Ascending aorta (tissue), 2 donors: ENCODE measurements at regions not wholly inside any gene's neighbourhood (a gene's known extent, or its start where the extent isn't known, plus 50 kb on each side); places are given as distances from the start of the nearest gene placed in this dataset.

ENCODE experiments used
- DNase-seq, 2 donors: peaks; one replicate each; pipeline ENCODE4 v3.0.0-alpha.2; 2019; ENCODE audit warnings: low spot score in 2 of 2
- H3K27ac ChIP-seq, 2 donors: fragments of 200-600 bp; sonication (generic); one replicate each; pipeline ENCODE4 v1.5.1; 2016 to 2017; ENCODE audit warnings: mild to moderate bottlenecking in 1 of 2
- H3K27me3 ChIP-seq: fragments of 200-600 bp; sonication (generic); one replicate; pipeline ENCODE4 v1.5.1; 2017
- H3K36me3 ChIP-seq, 2 donors: fragments of 200-600 bp; sonication (generic); one replicate each; pipeline ENCODE4 v1.5.1; 2016
- H3K4me1 ChIP-seq, 2 donors: fragments of 200-600 bp; sonication (generic); one replicate each; pipeline ENCODE4 v1.5.1; 2016 to 2017; ENCODE audit warnings: mild to moderate bottlenecking in 1 of 2
- H3K4me3 ChIP-seq, 2 donors: fragments of 200-600 bp; sonication (generic); one replicate each; pipeline ENCODE4 v1.5.1; 2016 to 2017; ENCODE audit warnings: mild to moderate bottlenecking in 1 of 2
- H3K9me3 ChIP-seq, 2 donors: fragments of 200-600 bp; sonication (generic); one replicate each; pipeline ENCODE4 v1.5.1; 2016
- CTCF ChIP-seq, 3 experiments: fragments of 200-600 bp in 2 of 3; fragments of 450-650 bp in 1 of 3; sonication (generic) in 2 of 3; IDR thresholded peaks; one replicate each; pipeline ENCODE4 v1.5.1; 2016 to 2019; ENCODE audit warnings: antibody characterized with exemption in 3 of 3, mild to moderate bottlenecking in 1 of 3, moderate library complexity in 1 of 3
- intact Hi-C: fragments of 100-400 bp; cut with DNase I; formaldehyde crosslinking; loops from one replicate; pipeline ENCODE4 v1.15.1; 2023

DNA sequence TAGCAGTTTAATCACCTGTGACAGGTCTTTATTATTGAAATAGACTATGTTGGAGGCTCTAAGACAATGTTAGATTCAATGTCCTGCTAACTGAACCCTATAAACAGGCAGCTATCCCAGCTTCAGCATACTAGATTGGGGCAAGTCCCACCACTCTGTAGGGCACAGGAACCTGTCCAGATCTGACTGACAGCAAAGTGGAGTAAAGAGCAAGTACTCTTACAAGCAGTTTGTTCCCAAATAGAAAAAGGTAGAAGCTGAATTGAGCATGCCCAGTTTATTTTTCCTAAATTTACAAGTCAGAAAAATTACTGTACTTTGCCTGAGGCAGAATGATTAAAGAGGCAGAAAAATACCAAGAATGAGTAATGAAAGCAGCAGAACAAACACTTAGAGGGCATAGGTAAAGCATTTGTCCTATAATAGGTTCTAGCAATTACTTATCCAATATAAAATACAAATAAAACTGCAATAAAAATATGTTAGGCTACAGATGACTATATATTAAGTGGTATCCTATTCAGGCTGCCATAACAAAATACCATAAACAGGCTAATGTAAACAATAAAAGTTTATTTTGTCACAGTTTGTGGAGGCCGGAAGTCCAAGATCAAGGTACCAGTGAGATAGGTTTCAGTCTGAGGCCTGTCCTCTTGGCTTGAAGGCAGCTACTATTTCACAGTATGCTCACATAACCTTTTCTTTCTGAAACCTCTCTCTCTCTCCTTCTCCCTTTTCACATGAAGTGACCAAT lies 868.2 kb downstream of the C12orf50 start:
- H3K27ac ChIP-seq = no peak overlapping the region
- intact Hi-C loops = no loop called here
- H3K4me1 ChIP-seq = no peaks in the 10 kb centered on the region
- no peaks in the 10 kb centered on the region for H3K27me3 ChIP-seq
- DNase-seq = no peak
- H3K36me3 ChIP-seq = no peaks in the 10 kb centered on the region
- H3K4me3 ChIP-seq = no peak overlapping the region
- TF ChIP-seq CTCF (IDR thresholded peaks at IDR 0.05) = no peak
- no peaks in the 10 kb centered on the region for H3K9me3 ChIP-seq

DNA sequence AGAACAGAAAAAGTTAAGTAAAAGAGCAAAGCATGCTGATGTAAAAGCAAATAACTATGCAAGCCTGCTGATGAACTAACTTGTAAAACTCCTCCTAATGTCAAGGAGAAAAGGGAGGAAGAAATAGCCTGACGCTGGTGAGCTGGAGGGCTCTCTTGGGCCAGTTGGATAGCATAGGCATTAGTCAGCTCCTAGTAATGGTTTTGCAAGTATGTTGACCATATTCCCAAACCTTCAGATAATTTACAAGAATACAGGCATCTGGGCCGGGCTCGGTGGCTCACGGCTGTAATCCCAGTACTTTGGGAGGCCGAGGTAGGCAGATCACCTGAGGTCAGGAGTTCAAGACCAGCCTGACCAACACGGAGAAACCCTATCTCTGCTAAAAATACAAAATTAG lies 871.4 kb downstream of the C12orf50 start:
- Histone ChIP-seq H3K4me1 (no peaks in the 10 kb centered on the region), H3K27ac (no peak overlapping the region), H3K9me3 (no peaks in the 10 kb centered on the region), H3K27me3 (no peaks in the 10 kb centered on the region), H3K36me3 (no peaks in the 10 kb centered on the region), H3K4me3 (no peak overlapping the region)
- DNase-seq = peak in 1 of 2 donors; percentile 65
- no peak for TF ChIP-seq CTCF (IDR thresholded peaks at IDR 0.05)
- intact Hi-C loops = no loop called here

GRCh38 chr12:87155621-87156020 lies 873.6 kb downstream of the C12orf50 start:
- TF ChIP-seq CTCF (IDR thresholded peaks at IDR 0.05) = no peak
- intact Hi-C loops = no loop called here
- peaks cover 0 to 6% of the 10 kb centered on the region in 2 donors for H3K4me1 ChIP-seq
- DNase-seq = no peak
- H3K36me3 ChIP-seq = no peaks in the 10 kb centered on the region
- no peak overlapping the region for H3K4me3 ChIP-seq
- H3K9me3 ChIP-seq = no peaks in the 10 kb centered on the region
- H3K27ac ChIP-seq = no peak overlapping the region
- H3K27me3 ChIP-seq = no peaks in the 10 kb centered on the region

GRCh38 chr12:87152841-87153528 lies 876.2 kb downstream of the C12orf50 start:
- TF ChIP-seq CTCF (IDR thresholded peaks at IDR 0.05) = no peak
- DNase-seq = no peak
- H3K4me1 ChIP-seq = peaks cover 0 to 6% of the 10 kb centered on the region in 2 donors
- H3K27ac ChIP-seq = no peak overlapping the region
- H3K27me3 ChIP-seq = no peaks in the 10 kb centered on the region
- H3K9me3 ChIP-seq = no peaks in the 10 kb centered on the region
- no peak overlapping the region for H3K4me3 ChIP-seq
- intact Hi-C loops = no loop called here
- H3K36me3 ChIP-seq = no peaks in the 10 kb centered on the region

GRCh38 chr12:87152075-87152474 lies 877.1 kb downstream of the C12orf50 start:
- H3K9me3 ChIP-seq = no peaks in the 10 kb centered on the region
- no peak overlapping the region for H3K27ac ChIP-seq
- intact Hi-C loops = no loop called here
- H3K4me3 ChIP-seq = no peak overlapping the region
- H3K4me1 ChIP-seq = peaks cover 0 to 6% of the 10 kb centered on the region in 2 donors
- no peaks in the 10 kb centered on the region for H3K36me3 ChIP-seq
- TF ChIP-seq CTCF (IDR thresholded peaks at IDR 0.05) = no peak
- DNase-seq = no peak
- no peaks in the 10 kb centered on the region for H3K27me3 ChIP-seq
